H1 (cell line): ENCODE measurements at regions not wholly inside any gene's neighbourhood (a gene's known extent, or its start where the extent isn't known, plus 50 kb on each side); places are given as distances from the start of the nearest gene placed in this dataset.

Experiments
- CTCF ChIA-PET: fragments of 300-600 bp; sonication (Branson Sonifier 250); formaldehyde crosslinking; loops from one replicate; lab custom pipeline; 2021; ENCODE audit not compliant: partially characterized antibody; lab: Charles Lee
- POLR2A ChIA-PET: fragments of 300-600 bp; sonication (Branson Sonifier 250); formaldehyde crosslinking; loops from one replicate; lab custom pipeline; 2021; ENCODE audit warnings: inconsistent platforms; ENCODE audit not compliant: partially characterized antibody; lab: Charles Lee
- DNase-seq, 2 experiments: peaks; one replicate each; pipeline versions ENCODE4 v3.0.0 to v3.0.0-alpha.2; 2010 to 2022; ENCODE audit warnings: low spot score in 2 of 2, low read depth in 1 of 2, mixed read lengths in 1 of 2
- FAIRE-seq: peaks from 2 replicates; lab custom pipeline; 2011; peaks lifted over from hg19 to GRCh38; lab: Jason Lieb, UNC
- H2AFZ ChIP-seq: 2 replicates; pipeline ENCODE4 v1.8.1; 2012; ENCODE audit warnings: low read length, inconsistent platforms
- H2AK5ac ChIP-seq: 2 replicates; pipeline ENCODE4 v1.6.1; 2013; ENCODE audit warnings: low read depth, low read length
- H2BK120ac ChIP-seq: replicated peaks from 2 replicates; pipeline ENCODE3; 2013; ENCODE audit warnings: low read depth, low read length, inconsistent platforms
- H2BK12ac ChIP-seq: 2 replicates; pipeline ENCODE4 v1.6.1; 2013; ENCODE audit warnings: low read depth, low read length
- H2BK15ac ChIP-seq: 2 replicates; pipeline ENCODE4 v1.6.1; 2013; ENCODE audit warnings: low read length
- H2BK20ac ChIP-seq: 2 replicates; pipeline ENCODE4 v1.6.1; 2013; ENCODE audit warnings: low read length
- H2BK5ac ChIP-seq: 2 replicates; pipeline ENCODE4 v1.6.1; 2013; ENCODE audit warnings: low read depth, low read length
- H3K14ac ChIP-seq: 2 replicates; pipeline ENCODE4 v1.6.1; 2013; ENCODE audit warnings: inconsistent platforms; ENCODE audit not compliant: insufficient read length
- H3K18ac ChIP-seq: 2 replicates; pipeline ENCODE4 v1.6.1; 2013; ENCODE audit warnings: low read length; ENCODE audit errors: extremely low read depth
- H3K23ac ChIP-seq: 2 replicates; pipeline ENCODE4 v1.6.1; 2013; ENCODE audit warnings: inconsistent platforms; ENCODE audit not compliant: insufficient read length
- H3K23me2 ChIP-seq: 2 replicates; pipeline ENCODE4 v1.6.1; 2013; ENCODE audit warnings: low read depth, low read length
- H3K27ac ChIP-seq: 2 replicates; pipeline ENCODE4 v1.6.1; 2011; ENCODE audit warnings: low read depth, low read length, inconsistent platforms
- H3K27me3 ChIP-seq, 4 experiments: replicated peaks in 1 of 4; 1 replicate in 1 of 4; 2 replicates in 3 of 4; pipeline versions ENCODE4 v1.6.1 to v1.8.1; 2011 to 2013; ENCODE audit warnings: low read length in 3 of 4, mild to moderate bottlenecking in 3 of 4, inconsistent platforms in 2 of 4, mixed read lengths in 2 of 4, moderate library complexity in 1 of 4; ENCODE audit not compliant: control insufficient read depth in 3 of 4, insufficient read depth in 3 of 4; ENCODE audit errors: extremely low read depth in 1 of 4
- H3K36me3 ChIP-seq, 4 experiments: 2 replicates each; pipeline versions ENCODE4 v1.6.1 to v1.8.1; 2011 to 2013; ENCODE audit warnings: mild to moderate bottlenecking in 4 of 4, low read length in 3 of 4, moderate library complexity in 2 of 4, control low read depth in 1 of 4, inconsistent platforms in 1 of 4; ENCODE audit not compliant: insufficient read depth in 4 of 4, control insufficient read depth in 2 of 4
- H3K4ac ChIP-seq: replicated peaks from 2 replicates; pipeline ENCODE3; 2013; ENCODE audit warnings: low read length, low read depth, mixed read lengths, inconsistent platforms; ENCODE audit not compliant: insufficient read length
- H3K4me1 ChIP-seq, 4 experiments: replicated peaks in 1 of 4; 1 replicate in 1 of 4; 2 replicates in 3 of 4; pipeline versions ENCODE4 v1.6.1 to v1.8.1; 2011 to 2013; ENCODE audit warnings: low read length in 3 of 4, inconsistent platforms in 2 of 4, mixed read lengths in 1 of 4; ENCODE audit not compliant: insufficient read depth in 4 of 4, control insufficient read depth in 3 of 4
- H3K4me2 ChIP-seq, 2 experiments: 2 replicates each; pipeline versions ENCODE4 v1.6.1 to v1.8.1; 2011 to 2013; ENCODE audit warnings: low read depth in 2 of 2, low read length in 2 of 2, control low read depth in 1 of 2, inconsistent platforms in 1 of 2, mild to moderate bottlenecking in 1 of 2; ENCODE audit not compliant: insufficient read depth in 1 of 2
- H3K4me3 ChIP-seq, 4 experiments: fragments of 200-600, 300-600 bp in 1 of 4; sonication (generic), shearing (Covaris generic), sonication (Bioruptor Twin) in 1 of 4; 2 replicates each; pipeline versions ENCODE4 v1.5.1 to v1.8.1; 2011 to 2016; ENCODE audit warnings: low read length in 4 of 4, low read depth in 3 of 4, control low read depth in 2 of 4, inconsistent platforms in 2 of 4, mild to moderate bottlenecking in 2 of 4, mixed read lengths in 1 of 4, moderate library complexity in 1 of 4; ENCODE audit not compliant: insufficient read depth in 2 of 4; ENCODE audit errors: extremely low read depth in 1 of 4
- H3K56ac ChIP-seq: replicated peaks from 2 replicates; pipeline ENCODE3; 2013; ENCODE audit warnings: low read depth, mild to moderate bottlenecking, mixed read lengths, low read length, inconsistent platforms; ENCODE audit not compliant: insufficient read length
- H3K79me1 ChIP-seq: 2 replicates; pipeline ENCODE4 v1.6.1; 2013; ENCODE audit warnings: low read depth, low read length, control low read depth
- H3K79me2 ChIP-seq, 2 experiments: 2 replicates each; pipeline versions ENCODE4 v1.6.1 to v1.8.1; 2012 to 2013; ENCODE audit warnings: low read length in 2 of 2, mild to moderate bottlenecking in 2 of 2, inconsistent platforms in 1 of 2; ENCODE audit not compliant: insufficient read depth in 2 of 2, control insufficient read depth in 1 of 2
- H3K9ac ChIP-seq, 4 experiments: replicated peaks in 1 of 4; 1 replicate in 1 of 4; 2 replicates in 3 of 4; pipeline versions ENCODE4 v1.6.1 to v1.8.1; 2011 to 2013; ENCODE audit warnings: low read depth in 3 of 4, low read length in 3 of 4, control low read depth in 2 of 4, mild to moderate bottlenecking in 2 of 4, moderate library complexity in 2 of 4, inconsistent platforms in 1 of 4; ENCODE audit errors: extremely low read depth in 1 of 4
- H3K9me3 ChIP-seq, 2 experiments: 2 replicates each; pipeline versions ENCODE4 v1.6.1 to v1.8.1; 2012 to 2013; ENCODE audit warnings: mild to moderate bottlenecking in 2 of 2, moderate library complexity in 2 of 2, control low read depth in 1 of 2, inconsistent platforms in 1 of 2, low read depth in 1 of 2, low read length in 1 of 2, mixed read lengths in 1 of 2; ENCODE audit not compliant: insufficient read depth in 2 of 2
- H4K20me1 ChIP-seq, 2 experiments: replicated peaks in 1 of 2; 2 replicates each; pipeline versions ENCODE3 to v1.8.1; 2011 to 2013; ENCODE audit warnings: inconsistent platforms in 2 of 2, low read length in 2 of 2, mild to moderate bottlenecking in 1 of 2; ENCODE audit not compliant: insufficient read depth in 2 of 2, control insufficient read depth in 1 of 2
- H4K5ac ChIP-seq: 2 replicates; pipeline ENCODE4 v1.6.1; 2013; ENCODE audit warnings: low read length, low read depth, mixed read lengths, inconsistent platforms; ENCODE audit not compliant: insufficient read length
- H4K8ac ChIP-seq: 2 replicates; pipeline ENCODE4 v1.8.0; 2013; ENCODE audit warnings: mild to moderate bottlenecking, moderate library complexity, low read length, inconsistent platforms; ENCODE audit not compliant: insufficient read depth; ENCODE audit errors: extremely low read depth
- H4K91ac ChIP-seq: replicated peaks from 2 replicates; pipeline ENCODE3; 2013; ENCODE audit warnings: low read length, mixed read lengths, inconsistent platforms; ENCODE audit not compliant: insufficient read length
- GABPA ChIP-seq: IDR thresholded peaks from 2 replicates; pipeline ENCODE4 v1.6.1; 2011; ENCODE audit warnings: mild to moderate bottlenecking, low read length, moderate library complexity, borderline replicate concordance; ENCODE audit not compliant: insufficient read depth
- POLR2AphosphoS5 ChIP-seq: IDR thresholded peaks from 2 replicates; pipeline ENCODE4 v1.6.1; 2011; ENCODE audit warnings: low read depth, low read length
- SIN3A ChIP-seq, 2 experiments: IDR thresholded peaks in 1 of 2; conservative IDR thresholded peaks in 1 of 2; 2 replicates each; pipeline ENCODE4 v1.6.1; 2011 to 2012; ENCODE audit warnings: low read length in 2 of 2, improper control_type of control experiment in 1 of 2, low read depth in 1 of 2, mild to moderate bottlenecking in 1 of 2
- WGBS, 2 experiments: shearing (Covaris generic) in 1 of 2; methylation state at CpG; one replicate each; pipeline versions ENCODE4 v1.1.6 to v1.1.7; 2013 to 2015; ENCODE audit warnings: low lambda C conversion rate in 2 of 2, mixed read lengths in 2 of 2, inconsistent platforms in 1 of 2, low coverage in 1 of 2, missing lambda C conversion rate in 1 of 2; ENCODE audit not compliant: insufficient replicate concordance in 2 of 2, insufficient coverage in 1 of 2, insufficient read length in 1 of 2; ENCODE audit errors: extremely low coverage in 1 of 2, missing lambda C conversion rate in 1 of 2; 5-methylcytosine and 5-hydroxymethylcytosine counted together
- TF ChIP-seq, protein P1 (sequence below): IDR thresholded peaks from 2 replicates; pipeline ENCODE4 v1.6.1; 2012; ENCODE audit warnings: inconsistent platforms

- no peaks in the 10 kb centered on the region for H3K79me2 ChIP-seq
- TF ChIP-seq SIN3A (conservative IDR thresholded peaks at IDR 0.05 in 1 of 2, IDR thresholded peaks at IDR 0.05 in 1 of 2; ENCODE audit: low read depth in 1 of 2, low read length in 2 of 2) (no peak), POLR2AphosphoS5 (no peak), GABPA (no peak)
- TF ChIP-seq, protein P1, sequence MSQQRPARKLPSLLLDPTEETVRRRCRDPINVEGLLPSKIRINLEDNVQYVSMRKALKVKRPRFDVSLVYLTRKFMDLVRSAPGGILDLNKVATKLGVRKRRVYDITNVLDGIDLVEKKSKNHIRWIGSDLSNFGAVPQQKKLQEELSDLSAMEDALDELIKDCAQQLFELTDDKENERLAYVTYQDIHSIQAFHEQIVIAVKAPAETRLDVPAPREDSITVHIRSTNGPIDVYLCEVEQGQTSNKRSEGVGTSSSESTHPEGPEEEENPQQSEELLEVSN, result no peak
- TF ChIP-seq, all 59 proteins: peak for 0
- Histone ChIP-seq H3K4ac (no peak overlapping the region), H3K23ac (no peak overlapping the region), H3K27ac (no peak overlapping the region), H4K8ac (no peak overlapping the region), H3K9ac (no peak overlapping the region), H3K18ac (no peak overlapping the region), H3K4me1 (peaks cover 0 to 2% (median 0%) of the 10 kb centered on the region in 4 experiments; a peak in 2 of 7 replicates), H3K23me2 (no peaks in the 10 kb centered on the region), H3K79me1 (no peaks in the 10 kb centered on the region), H2BK12ac (no peak overlapping the region), H3K14ac (no peak overlapping the region), H2BK15ac (no peak overlapping the region), H3K36me3 (no peaks in the 10 kb centered on the region), H4K20me1 (no peaks in the 10 kb centered on the region), H3K4me2 (no peak overlapping the region), H4K5ac (no peak overlapping the region), H2BK120ac (no peak overlapping the region), H3K4me3 (no peak overlapping the region), H4K91ac (no peak overlapping the region), H2AK5ac (no peak overlapping the region), H3K56ac (no peak overlapping the region), H3K9me3 (no peaks in the 10 kb centered on the region), H2BK20ac (no peak overlapping the region), H2AFZ (no peak overlapping the region), H3K27me3 (no peaks in the 10 kb centered on the region; a peak in 1 of 7 replicates), H2BK5ac (no peak overlapping the region)
- ChIA-PET POLR2A (no interaction called here), CTCF (interaction anchor here (0.6 to 5.6 kb wide), 27 partner anchors 8 to 1729 kb away, joined by 3 to 47 read pairs (median 7); no protein-coding TSS in a partner anchor)
- no peak for FAIRE-seq
- no peak for DNase-seq
- WGBS, 2 experiments, result 90% methylated on average over 14 of the region's 14 CpGs; no CpG with 5 or more reads in 1 of the 2 experiments
Observed at GRCh38 chr1:5508669-5509330, 483.4 kb downstream of the NPHP4 start.
